HG03565 (cell line): ENCODE measurements at regions not wholly inside any gene's neighbourhood (a gene's known extent, or its start where the extent isn't known, plus 50 kb on each side); places are given as distances from the start of the nearest gene placed in this dataset.
"Not testable (repeated sequence)": the region's sequence is repeated elsewhere in the genome, so short reads cannot be mapped to it uniquely, and the experiment has no call there.

Experiments
- ATAC-seq: cut with Tn5 transposase; IDR thresholded peaks from one replicate; pipeline ENCODE4 v1.9.1; 2021; ENCODE audit warnings: mild to moderate bottlenecking, moderate library complexity; ENCODE audit not compliant: unreplicated experiment

- no peak for ATAC-seq
These were observed 64.7 kb upstream of the CCDC39 start for GRCh38 chr3:180743813-180744590.

- ATAC-seq: no peak
These were observed 68.6 kb upstream of the CCDC39 start for GRCh38 chr3:180747805-180748361.

GRCh38 chr3:180749322-180749721 is 70.0 kb upstream of the CCDC39 start:
- no peak for ATAC-seq

GRCh38 chr3:180749796-180750195 is 70.5 kb upstream of the CCDC39 start:
- ATAC-seq: no peak

- no peak for ATAC-seq
These were observed 76.3 kb upstream of the CCDC39 start for GRCh38 chr3:180755556-180755955.

- ATAC-seq: no peak
These were observed 83.6 kb upstream of the CCDC39 start for GRCh38 chr3:180762866-180763265.

GRCh38 chr3:180764481-180764880 is 85.2 kb upstream of the CCDC39 start:
- ATAC-seq: no peak

GRCh38 chr3:180770639-180771038 is 91.3 kb upstream of the CCDC39 start:
- no peak for ATAC-seq

- ATAC-seq: no peak
These were observed 97.1 kb upstream of the CCDC39 start for GRCh38 chr3:180776433-180776832.

GRCh38 chr3:180782195-180782984 is 103.1 kb upstream of the CCDC39 start:
- no peak for ATAC-seq

- not testable (repeated sequence) for ATAC-seq
These were observed 106.9 kb upstream of the CCDC39 start for GRCh38 chr3:180786227-180786626.

- no peak for ATAC-seq
These were observed 110.5 kb upstream of the CCDC39 start for GRCh38 chr3:180789774-180790173.

GRCh38 chr3:180798197-180798596 is 114.3 kb upstream of the FXR1 start:
- no peak for ATAC-seq

GRCh38 chr3:180802837-180803236 is 109.6 kb upstream of the FXR1 start:
- no peak for ATAC-seq

- no peak for ATAC-seq
These were observed 107.6 kb upstream of the FXR1 start for GRCh38 chr3:180804916-180805315.

GRCh38 chr3:180808823-180809575 is 103.5 kb upstream of the FXR1 start:
- ATAC-seq: no peak

GRCh38 chr3:180820400-180820799 is 92.1 kb upstream of the FXR1 start:
- ATAC-seq: no peak

GRCh38 chr3:180825964-180826363 is 86.5 kb upstream of the FXR1 start:
- ATAC-seq: no peak

GRCh38 chr3:180827171-180827570 is 85.3 kb upstream of the FXR1 start:
- no peak for ATAC-seq

GRCh38 chr3:180828001-180828720 is 84.3 kb upstream of the FXR1 start:
- no peak for ATAC-seq
